OCI-LY7 (cell line): ENCODE measurements at regions not wholly inside any gene's neighbourhood (a gene's known extent, or its start where the extent isn't known, plus 50 kb on each side); places are given as distances from the start of the nearest gene placed in this dataset.

Experiments
- BruUV-seq: library from RNA; stranded (reverse); fragments of 400-500 nt; replicated peaks from 2 replicates; lab custom pipeline; 2021; lab: Mats Ljungman, UMichigan
- CTCF ChIA-PET: fragments of 300-600 bp; sonication (Branson Sonifier 250); formaldehyde crosslinking; loops from one replicate; lab custom pipeline; 2022; ENCODE audit warnings: antibody characterized with exemption; ENCODE audit not compliant: unreplicated experiment; lab: Charles Lee
- POLR2A ChIA-PET: fragments of 300-600 bp; sonication (Branson Sonifier 250); formaldehyde crosslinking; loops from one replicate; lab custom pipeline; 2022; ENCODE audit warnings: antibody characterized with exemption; lab: Charles Lee
- DNase-seq: peaks from one replicate; pipeline ENCODE4 v3.0.0-alpha.2; 2015; ENCODE audit warnings: low spot score
- H2AFZ ChIP-seq: fragments of 200-600 bp; sonication (generic), shearing (Covaris generic); 2 replicates; pipeline ENCODE4 v1.6.1; 2014; ENCODE audit warnings: mild to moderate bottlenecking, antibody characterized with exemption, low read length, moderate library complexity
- H3K27ac ChIP-seq: fragments of 200-600 bp; sonication (generic); 2 replicates; pipeline ENCODE4 v1.5.1; 2014; ENCODE audit warnings: mixed run types, low read depth, mild to moderate bottlenecking, moderate library complexity, low read length, inconsistent platforms; ENCODE audit not compliant: poor library complexity, severe bottlenecking
- H3K36me3 ChIP-seq: fragments of 200-600 bp; sonication (generic); 2 replicates; pipeline ENCODE4 v1.6.1; 2014; ENCODE audit warnings: mild to moderate bottlenecking, antibody characterized with exemption, low read length, moderate library complexity, mixed read lengths; ENCODE audit not compliant: insufficient read depth
- H3K4me1 ChIP-seq: fragments of 200-600 bp; sonication (generic); 2 replicates; pipeline ENCODE4 v1.5.1; 2014; ENCODE audit warnings: mild to moderate bottlenecking, low read length; ENCODE audit not compliant: insufficient read depth, poor library complexity, severe bottlenecking
- H3K4me2 ChIP-seq: fragments of 200-600 bp; sonication (generic); 2 replicates; pipeline ENCODE4 v1.6.1; 2014; ENCODE audit warnings: mild to moderate bottlenecking, low read length
- H3K4me3 ChIP-seq: fragments of 200-600 bp; sonication (generic); 2 replicates; pipeline ENCODE4 v1.5.1; 2014; ENCODE audit warnings: mild to moderate bottlenecking, low read depth, low read length; ENCODE audit not compliant: poor library complexity, severe bottlenecking
- H3K79me2 ChIP-seq: fragments of 200-600 bp; sonication (generic); 2 replicates; pipeline ENCODE4 v1.6.1; 2016; ENCODE audit warnings: low read depth, mild to moderate bottlenecking, low read length, moderate library complexity, mixed read lengths; ENCODE audit not compliant: insufficient read depth
- H3K9me2 ChIP-seq: fragments of 200-600 bp; sonication (generic); 2 replicates; pipeline ENCODE4 v1.6.1; 2016; ENCODE audit warnings: mild to moderate bottlenecking, low read length, mixed read lengths; ENCODE audit not compliant: insufficient read depth
- H3K9me3 ChIP-seq: fragments of 200-600 bp; sonication (generic); 2 replicates; pipeline ENCODE4 v1.6.1; 2014; ENCODE audit warnings: mild to moderate bottlenecking, mixed run types, low read length, mixed read lengths
- H4K20me1 ChIP-seq: fragments of 200-600 bp; sonication (generic); 2 replicates; pipeline ENCODE4 v1.6.1; 2014; ENCODE audit warnings: mild to moderate bottlenecking, antibody characterized with exemption, low read length, moderate library complexity, mixed read lengths; ENCODE audit not compliant: insufficient read depth
- EZH2phosphoT487 ChIP-seq: fragments of 200-600 bp; sonication (generic); IDR thresholded peaks from 2 replicates; pipeline ENCODE4 v1.6.1; 2018; ENCODE audit warnings: low read depth, borderline replicate concordance, mild to moderate bottlenecking, mixed run types, antibody characterized with exemption, low read length, moderate library complexity, mixed read lengths
- intact Hi-C: fragments of 100-400 bp; cut with micrococcal nuclease; formaldehyde crosslinking; loops from one replicate; pipeline ENCODE4 v1.10.0; 2022; ENCODE audit not compliant: unreplicated experiment
- TF ChIP-seq, protein P1 (sequence below): fragments of 200-600 bp; sonication (generic); conservative IDR thresholded peaks from 2 replicates; pipeline ENCODE4 v1.5.1; 2014; ENCODE audit warnings: mild to moderate bottlenecking, antibody characterized with exemption, low read length, moderate library complexity, mixed read lengths

- Histone ChIP-seq H3K36me3 (peaks cover 4% of the 10 kb centered on the region; the same call in 1 of the 2 replicates), H3K27ac (no peak overlapping the region), H4K20me1 (no peaks in the 10 kb centered on the region), H3K9me3 (peaks cover 21% of the 10 kb centered on the region; the same call in 1 of the 2 replicates), H2AFZ (no peak overlapping the region), H3K4me2 (no peak overlapping the region), H3K4me3 (no peak overlapping the region), H3K4me1 (no peaks in the 10 kb centered on the region), H3K9me2 (no peaks in the 10 kb centered on the region), H3K79me2 (no peaks in the 10 kb centered on the region)
- intact Hi-C loops, result no loop called here
- TF ChIP-seq EZH2phosphoT487, result no peak
- TF ChIP-seq, protein P1, sequence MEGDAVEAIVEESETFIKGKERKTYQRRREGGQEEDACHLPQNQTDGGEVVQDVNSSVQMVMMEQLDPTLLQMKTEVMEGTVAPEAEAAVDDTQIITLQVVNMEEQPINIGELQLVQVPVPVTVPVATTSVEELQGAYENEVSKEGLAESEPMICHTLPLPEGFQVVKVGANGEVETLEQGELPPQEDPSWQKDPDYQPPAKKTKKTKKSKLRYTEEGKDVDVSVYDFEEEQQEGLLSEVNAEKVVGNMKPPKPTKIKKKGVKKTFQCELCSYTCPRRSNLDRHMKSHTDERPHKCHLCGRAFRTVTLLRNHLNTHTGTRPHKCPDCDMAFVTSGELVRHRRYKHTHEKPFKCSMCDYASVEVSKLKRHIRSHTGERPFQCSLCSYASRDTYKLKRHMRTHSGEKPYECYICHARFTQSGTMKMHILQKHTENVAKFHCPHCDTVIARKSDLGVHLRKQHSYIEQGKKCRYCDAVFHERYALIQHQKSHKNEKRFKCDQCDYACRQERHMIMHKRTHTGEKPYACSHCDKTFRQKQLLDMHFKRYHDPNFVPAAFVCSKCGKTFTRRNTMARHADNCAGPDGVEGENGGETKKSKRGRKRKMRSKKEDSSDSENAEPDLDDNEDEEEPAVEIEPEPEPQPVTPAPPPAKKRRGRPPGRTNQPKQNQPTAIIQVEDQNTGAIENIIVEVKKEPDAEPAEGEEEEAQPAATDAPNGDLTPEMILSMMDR, result no peak
- no peak for DNase-seq
- no TSS peak for BruUV-seq
- ChIA-PET POLR2A (interaction anchor here (0.6 to 1.4 kb wide), 5 partner anchors 11 to 114 kb away, joined by 3 to 6 read pairs (median 3); no protein-coding TSS in a partner anchor), CTCF (no interaction called here)
These were observed 938.9 kb downstream of the CDH11 start for GRCh38 chr16:64182985-64183384.

- no peak overlapping the region for H3K4me2 ChIP-seq
These were observed 940.5 kb downstream of the CDH11 start for GRCh38 chr16:64181271-64181925.

More at GRCh38 chr16:64181271-64181925, 940.5 kb downstream of the CDH11 start:
- Histone ChIP-seq H4K20me1 (no peaks in the 10 kb centered on the region), H3K36me3 (peaks cover 4% of the 10 kb centered on the region; the same call in 1 of the 2 replicates), H3K9me3 (peaks cover 35% of the 10 kb centered on the region; the same call in 1 of the 2 replicates), H2AFZ (no peak overlapping the region), H3K79me2 (no peaks in the 10 kb centered on the region), H3K4me1 (no peaks in the 10 kb centered on the region), H3K4me3 (no peak overlapping the region), H3K27ac (no peak overlapping the region), H3K9me2 (no peaks in the 10 kb centered on the region)
- no peak for DNase-seq
- TF ChIP-seq EZH2phosphoT487, result no peak
- TF ChIP-seq, protein P1, result no peak
- ChIA-PET CTCF (interaction anchor here (0.5 kb wide), 1 partner anchor 1098 kb away, joined by 4 read pairs; no protein-coding TSS in a partner anchor), POLR2A (interaction anchor here (0.8 kb wide), 1 partner anchor 109 kb away, joined by 3 read pairs; no protein-coding TSS in a partner anchor)
- BruUV-seq, result no TSS peak
- intact Hi-C loops, result no loop called here
